Breast epithelium (tissue), 4 donors: ENCODE measurements at regions not wholly inside any gene's neighbourhood (a gene's known extent, or its start where the extent isn't known, plus 50 kb on each side); places are given as distances from the start of the nearest gene placed in this dataset.

Experiments used
- DNase-seq, 2 donors: peaks; one replicate each; pipeline ENCODE4 v3.0.0-alpha.2; 2019; ENCODE audit warnings: low spot score in 2 of 2
- H3K27ac ChIP-seq, 2 donors: fragments of 200-600 bp; sonication (generic) in 1 of 2; one replicate each; pipeline ENCODE4 v1.5.1; 2016 to 2019; ENCODE audit warnings: mild to moderate bottlenecking in 1 of 2
- H3K27me3 ChIP-seq, 2 donors: fragments of 200-600 bp; sonication (generic) in 1 of 2; one replicate each; pipeline versions ENCODE4 v1.5.1 to v1.6.0; 2017 to 2019; ENCODE audit warnings: control low read depth in 1 of 2, mild to moderate bottlenecking in 1 of 2
- H3K36me3 ChIP-seq: fragments of 200-600 bp; one replicate; pipeline ENCODE4 v1.5.1; 2019
- H3K4me1 ChIP-seq, 2 donors: fragments of 200-600 bp; sonication (generic); one replicate each; pipeline ENCODE4 v1.5.1; 2016 to 2019; ENCODE audit warnings: control low read depth in 1 of 2
- H3K4me3 ChIP-seq, 3 donors: fragments of 200-600 bp; sonication (generic); 1 replicate in 2 of 3; 2 replicates in 1 of 3; pipeline ENCODE4 v1.5.1; 2016 to 2019; ENCODE audit warnings: mild to moderate bottlenecking in 3 of 3, moderate library complexity in 2 of 3
- H3K9me3 ChIP-seq, 2 donors: fragments of 200-600 bp; sonication (generic) in 1 of 2; one replicate each; pipeline ENCODE4 v1.5.1; 2016 to 2019; ENCODE audit warnings: control low read depth in 1 of 2
- CTCF ChIP-seq, 3 donors: fragments of 450-650 bp; IDR thresholded peaks; one replicate each; pipeline ENCODE4 v1.5.1; 2016 to 2017; ENCODE audit warnings: antibody characterized with exemption in 3 of 3, mild to moderate bottlenecking in 3 of 3, moderate library complexity in 3 of 3
- POLR2A ChIP-seq: fragments of 450-650 bp; IDR thresholded peaks from one replicate; pipeline ENCODE4 v1.6.1; 2016; ENCODE audit warnings: antibody characterized with exemption, mild to moderate bottlenecking, moderate library complexity
- POLR2AphosphoS5 ChIP-seq, 3 donors: sonication (generic); formaldehyde crosslinking; IDR thresholded peaks; one replicate each; pipeline ENCODE4 v1.6.1; 2017; ENCODE audit warnings: antibody characterized with exemption in 3 of 3
- intact Hi-C: fragments of 100-400 bp; cut with DNase I; formaldehyde crosslinking; loops from one replicate; pipeline ENCODE4 v1.15.1; 2023; ENCODE audit warnings: low total_unique reads

DNA sequence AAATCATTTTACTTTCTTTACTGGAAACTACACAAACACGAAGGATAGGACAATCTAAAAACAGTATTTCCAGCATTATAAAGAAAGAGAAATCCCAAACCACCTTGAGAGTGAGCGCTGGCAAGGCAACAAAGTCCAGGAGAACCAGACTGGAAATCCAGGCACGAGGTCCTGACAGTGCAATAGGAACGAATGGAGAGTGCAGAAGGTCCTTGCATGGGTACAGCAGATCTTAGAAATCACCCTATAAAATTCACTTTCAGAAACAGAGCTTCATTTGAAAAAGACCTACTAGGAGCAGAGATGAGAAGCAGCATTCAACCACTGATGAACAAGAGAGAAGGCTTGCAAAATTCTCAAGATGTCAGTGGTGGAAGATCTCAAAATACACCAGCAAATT, 133.7 kb upstream of the ST8SIA4 start:
- Histone ChIP-seq H3K27ac (no peak overlapping the region), H3K9me3 (no peaks in the 10 kb centered on the region), H3K36me3 (no peaks in the 10 kb centered on the region), H3K27me3 (no peaks in the 10 kb centered on the region), H3K4me3 (no peak overlapping the region), H3K4me1 (no peaks in the 10 kb centered on the region)
- intact Hi-C loops = no loop called here
- DNase-seq = no peak
- TF ChIP-seq POLR2A (no peak), CTCF (IDR thresholded peaks at IDR 0.05) (no peak), POLR2AphosphoS5 (IDR thresholded peaks at IDR 0.05) (no peak)

DNA sequence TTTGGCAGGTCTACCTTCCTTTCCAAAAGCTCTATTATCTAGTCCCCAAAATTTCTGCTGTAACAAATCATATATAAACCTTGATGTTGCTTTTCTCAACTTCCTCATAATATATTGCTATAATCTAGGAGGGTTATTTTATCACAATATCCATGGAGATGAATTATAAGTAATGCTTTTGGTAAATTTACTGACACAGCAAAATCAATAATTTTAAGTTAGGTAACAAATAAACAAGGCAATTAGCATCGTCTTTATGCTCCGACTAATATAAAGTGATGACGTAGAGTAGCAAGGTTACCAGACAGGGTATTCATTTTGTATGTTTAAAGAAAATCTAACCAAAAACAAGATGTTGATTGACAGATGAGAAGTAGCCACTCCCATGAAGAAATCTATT, 132.3 kb upstream of the ST8SIA4 start:
- no peak for DNase-seq
- Histone ChIP-seq H3K4me3 (no peak overlapping the region), H3K9me3 (no peaks in the 10 kb centered on the region), H3K27ac (no peak overlapping the region), H3K27me3 (no peaks in the 10 kb centered on the region), H3K36me3 (no peaks in the 10 kb centered on the region), H3K4me1 (no peaks in the 10 kb centered on the region)
- no peak for TF ChIP-seq POLR2AphosphoS5 (IDR thresholded peaks at IDR 0.05)
- no peak for TF ChIP-seq CTCF (IDR thresholded peaks at IDR 0.05)
- intact Hi-C loops = no loop called here

- DNase-seq = no peak
- no peak overlapping the region for H3K4me3 ChIP-seq
- no peaks in the 10 kb centered on the region for H3K36me3 ChIP-seq
- H3K27me3 ChIP-seq = no peaks in the 10 kb centered on the region
- no peaks in the 10 kb centered on the region for H3K4me1 ChIP-seq
- intact Hi-C loops = no loop called here
- TF ChIP-seq CTCF (IDR thresholded peaks at IDR 0.05) (no peak), POLR2AphosphoS5 (IDR thresholded peaks at IDR 0.05) (no peak), POLR2A (no peak)
- H3K9me3 ChIP-seq = no peaks in the 10 kb centered on the region
- H3K27ac ChIP-seq = no peak overlapping the region
Measured at GRCh38 chr5:101024299-101024698, 121.2 kb upstream of the ST8SIA4 start.

GRCh38 chr5:101018299-101018698, 115.2 kb upstream of the ST8SIA4 start:
- intact Hi-C loops = no loop called here
- Histone ChIP-seq H3K4me1 (no peaks in the 10 kb centered on the region), H3K4me3 (no peak overlapping the region), H3K27me3 (no peaks in the 10 kb centered on the region), H3K9me3 (no peaks in the 10 kb centered on the region), H3K36me3 (no peaks in the 10 kb centered on the region), H3K27ac (no peak overlapping the region)
- TF ChIP-seq POLR2A (no peak), POLR2AphosphoS5 (IDR thresholded peaks at IDR 0.05) (no peak), CTCF (IDR thresholded peaks at IDR 0.05) (no peak)
- no peak for DNase-seq

- TF ChIP-seq POLR2A = no peak
- no peak for TF ChIP-seq CTCF (IDR thresholded peaks at IDR 0.05)
- no peak for TF ChIP-seq POLR2AphosphoS5 (IDR thresholded peaks at IDR 0.05)
- Histone ChIP-seq H3K4me3 (no peak overlapping the region), H3K4me1 (no peaks in the 10 kb centered on the region), H3K36me3 (no peaks in the 10 kb centered on the region), H3K27ac (no peak overlapping the region), H3K9me3 (no peaks in the 10 kb centered on the region), H3K27me3 (no peaks in the 10 kb centered on the region)
- intact Hi-C loops = no loop called here
- no peak for DNase-seq
Measured at GRCh38 chr5:101012880-101013279, 109.8 kb upstream of the ST8SIA4 start.
